H1 (cell line): ENCODE measurements at regions not wholly inside any gene's neighbourhood (a gene's known extent, or its start where the extent isn't known, plus 50 kb on each side); places are given as distances from the start of the nearest gene placed in this dataset.

Experiments
- CTCF ChIA-PET: fragments of 300-600 bp; sonication (Branson Sonifier 250); formaldehyde crosslinking; loops from one replicate; lab custom pipeline; 2021; ENCODE audit not compliant: partially characterized antibody; lab: Charles Lee
- POLR2A ChIA-PET: fragments of 300-600 bp; sonication (Branson Sonifier 250); formaldehyde crosslinking; loops from one replicate; lab custom pipeline; 2021; ENCODE audit warnings: inconsistent platforms; ENCODE audit not compliant: partially characterized antibody; lab: Charles Lee
- DNase-seq, 2 experiments: peaks; one replicate each; pipeline versions ENCODE4 v3.0.0 to v3.0.0-alpha.2; 2010 to 2022; ENCODE audit warnings: low spot score in 2 of 2, low read depth in 1 of 2, mixed read lengths in 1 of 2
- FAIRE-seq: peaks from 2 replicates; lab custom pipeline; 2011; peaks lifted over from hg19 to GRCh38; lab: Jason Lieb, UNC
- H2AFZ ChIP-seq: 2 replicates; pipeline ENCODE4 v1.8.1; 2012; ENCODE audit warnings: low read length, inconsistent platforms
- H2AK5ac ChIP-seq: 2 replicates; pipeline ENCODE4 v1.6.1; 2013; ENCODE audit warnings: low read depth, low read length
- H2BK120ac ChIP-seq: replicated peaks from 2 replicates; pipeline ENCODE3; 2013; ENCODE audit warnings: low read depth, low read length, inconsistent platforms
- H2BK12ac ChIP-seq: 2 replicates; pipeline ENCODE4 v1.6.1; 2013; ENCODE audit warnings: low read depth, low read length
- H2BK15ac ChIP-seq: 2 replicates; pipeline ENCODE4 v1.6.1; 2013; ENCODE audit warnings: low read length
- H2BK20ac ChIP-seq: 2 replicates; pipeline ENCODE4 v1.6.1; 2013; ENCODE audit warnings: low read length
- H2BK5ac ChIP-seq: 2 replicates; pipeline ENCODE4 v1.6.1; 2013; ENCODE audit warnings: low read depth, low read length
- H3K14ac ChIP-seq: 2 replicates; pipeline ENCODE4 v1.6.1; 2013; ENCODE audit warnings: inconsistent platforms; ENCODE audit not compliant: insufficient read length
- H3K18ac ChIP-seq: 2 replicates; pipeline ENCODE4 v1.6.1; 2013; ENCODE audit warnings: low read length; ENCODE audit errors: extremely low read depth
- H3K23ac ChIP-seq: 2 replicates; pipeline ENCODE4 v1.6.1; 2013; ENCODE audit warnings: inconsistent platforms; ENCODE audit not compliant: insufficient read length
- H3K23me2 ChIP-seq: 2 replicates; pipeline ENCODE4 v1.6.1; 2013; ENCODE audit warnings: low read depth, low read length
- H3K27ac ChIP-seq: 2 replicates; pipeline ENCODE4 v1.6.1; 2011; ENCODE audit warnings: low read depth, low read length, inconsistent platforms
- H3K27me3 ChIP-seq, 4 experiments: replicated peaks in 1 of 4; 1 replicate in 1 of 4; 2 replicates in 3 of 4; pipeline versions ENCODE4 v1.6.1 to v1.8.1; 2011 to 2013; ENCODE audit warnings: low read length in 3 of 4, mild to moderate bottlenecking in 3 of 4, inconsistent platforms in 2 of 4, mixed read lengths in 2 of 4, moderate library complexity in 1 of 4; ENCODE audit not compliant: control insufficient read depth in 3 of 4, insufficient read depth in 3 of 4; ENCODE audit errors: extremely low read depth in 1 of 4
- H3K36me3 ChIP-seq, 4 experiments: 2 replicates each; pipeline versions ENCODE4 v1.6.1 to v1.8.1; 2011 to 2013; ENCODE audit warnings: mild to moderate bottlenecking in 4 of 4, low read length in 3 of 4, moderate library complexity in 2 of 4, control low read depth in 1 of 4, inconsistent platforms in 1 of 4; ENCODE audit not compliant: insufficient read depth in 4 of 4, control insufficient read depth in 2 of 4
- H3K4ac ChIP-seq: replicated peaks from 2 replicates; pipeline ENCODE3; 2013; ENCODE audit warnings: low read length, low read depth, mixed read lengths, inconsistent platforms; ENCODE audit not compliant: insufficient read length
- H3K4me1 ChIP-seq, 4 experiments: replicated peaks in 1 of 4; 1 replicate in 1 of 4; 2 replicates in 3 of 4; pipeline versions ENCODE4 v1.6.1 to v1.8.1; 2011 to 2013; ENCODE audit warnings: low read length in 3 of 4, inconsistent platforms in 2 of 4, mixed read lengths in 1 of 4; ENCODE audit not compliant: insufficient read depth in 4 of 4, control insufficient read depth in 3 of 4
- H3K4me2 ChIP-seq, 2 experiments: 2 replicates each; pipeline versions ENCODE4 v1.6.1 to v1.8.1; 2011 to 2013; ENCODE audit warnings: low read depth in 2 of 2, low read length in 2 of 2, control low read depth in 1 of 2, inconsistent platforms in 1 of 2, mild to moderate bottlenecking in 1 of 2; ENCODE audit not compliant: insufficient read depth in 1 of 2
- H3K4me3 ChIP-seq, 4 experiments: fragments of 200-600, 300-600 bp in 1 of 4; sonication (generic), shearing (Covaris generic), sonication (Bioruptor Twin) in 1 of 4; 2 replicates each; pipeline versions ENCODE4 v1.5.1 to v1.8.1; 2011 to 2016; ENCODE audit warnings: low read length in 4 of 4, low read depth in 3 of 4, control low read depth in 2 of 4, inconsistent platforms in 2 of 4, mild to moderate bottlenecking in 2 of 4, mixed read lengths in 1 of 4, moderate library complexity in 1 of 4; ENCODE audit not compliant: insufficient read depth in 2 of 4; ENCODE audit errors: extremely low read depth in 1 of 4
- H3K56ac ChIP-seq: replicated peaks from 2 replicates; pipeline ENCODE3; 2013; ENCODE audit warnings: low read depth, mild to moderate bottlenecking, mixed read lengths, low read length, inconsistent platforms; ENCODE audit not compliant: insufficient read length
- H3K79me1 ChIP-seq: 2 replicates; pipeline ENCODE4 v1.6.1; 2013; ENCODE audit warnings: low read depth, low read length, control low read depth
- H3K79me2 ChIP-seq, 2 experiments: 2 replicates each; pipeline versions ENCODE4 v1.6.1 to v1.8.1; 2012 to 2013; ENCODE audit warnings: low read length in 2 of 2, mild to moderate bottlenecking in 2 of 2, inconsistent platforms in 1 of 2; ENCODE audit not compliant: insufficient read depth in 2 of 2, control insufficient read depth in 1 of 2
- H3K9ac ChIP-seq, 4 experiments: replicated peaks in 1 of 4; 1 replicate in 1 of 4; 2 replicates in 3 of 4; pipeline versions ENCODE4 v1.6.1 to v1.8.1; 2011 to 2013; ENCODE audit warnings: low read depth in 3 of 4, low read length in 3 of 4, control low read depth in 2 of 4, mild to moderate bottlenecking in 2 of 4, moderate library complexity in 2 of 4, inconsistent platforms in 1 of 4; ENCODE audit errors: extremely low read depth in 1 of 4
- H3K9me3 ChIP-seq, 2 experiments: 2 replicates each; pipeline versions ENCODE4 v1.6.1 to v1.8.1; 2012 to 2013; ENCODE audit warnings: mild to moderate bottlenecking in 2 of 2, moderate library complexity in 2 of 2, control low read depth in 1 of 2, inconsistent platforms in 1 of 2, low read depth in 1 of 2, low read length in 1 of 2, mixed read lengths in 1 of 2; ENCODE audit not compliant: insufficient read depth in 2 of 2
- H4K20me1 ChIP-seq, 2 experiments: replicated peaks in 1 of 2; 2 replicates each; pipeline versions ENCODE3 to v1.8.1; 2011 to 2013; ENCODE audit warnings: inconsistent platforms in 2 of 2, low read length in 2 of 2, mild to moderate bottlenecking in 1 of 2; ENCODE audit not compliant: insufficient read depth in 2 of 2, control insufficient read depth in 1 of 2
- H4K5ac ChIP-seq: 2 replicates; pipeline ENCODE4 v1.6.1; 2013; ENCODE audit warnings: low read length, low read depth, mixed read lengths, inconsistent platforms; ENCODE audit not compliant: insufficient read length
- H4K8ac ChIP-seq: 2 replicates; pipeline ENCODE4 v1.8.0; 2013; ENCODE audit warnings: mild to moderate bottlenecking, moderate library complexity, low read length, inconsistent platforms; ENCODE audit not compliant: insufficient read depth; ENCODE audit errors: extremely low read depth
- H4K91ac ChIP-seq: replicated peaks from 2 replicates; pipeline ENCODE3; 2013; ENCODE audit warnings: low read length, mixed read lengths, inconsistent platforms; ENCODE audit not compliant: insufficient read length
- CREB1 ChIP-seq: IDR thresholded peaks from 2 replicates; pipeline ENCODE4 v1.6.1; 2012; ENCODE audit warnings: inconsistent platforms
- CTBP2 ChIP-seq: IDR thresholded peaks from 2 replicates; pipeline ENCODE4 v1.7.0; 2011; ENCODE audit warnings: borderline replicate concordance, mild to moderate bottlenecking, moderate library complexity, mixed read lengths, low read length; ENCODE audit not compliant: insufficient read depth, insufficient read length
- EZH2 ChIP-seq: fragments of 200-600 bp; sonication (generic); IDR thresholded peaks from 2 replicates; pipeline ENCODE4 v1.7.1; 2012; ENCODE audit warnings: low read depth, mild to moderate bottlenecking, moderate library complexity, low read length, inconsistent platforms; ENCODE audit not compliant: severe bottlenecking
- POLR2A ChIP-seq, 2 experiments: IDR thresholded peaks; 1 replicate in 1 of 2; 2 replicates in 1 of 2; pipeline ENCODE4 v1.6.1; 2011; ENCODE audit warnings: low read depth in 2 of 2, low read length in 2 of 2, mild to moderate bottlenecking in 2 of 2; ENCODE audit errors: control extremely low read depth in 1 of 2
- RAD21 ChIP-seq, 2 experiments: IDR thresholded peaks in 1 of 2; conservative IDR thresholded peaks in 1 of 2; 2 replicates each; pipeline ENCODE4 v1.6.1; 2011; ENCODE audit warnings: low read depth in 2 of 2, low read length in 2 of 2, improper control_type of control experiment in 1 of 2, inconsistent platforms in 1 of 2, mild to moderate bottlenecking in 1 of 2, moderate library complexity in 1 of 2
- RNF2 ChIP-seq: fragments of 200-900, 300-1000 bp; sonication (generic); IDR thresholded peaks from 2 replicates; pipeline ENCODE4 v1.7.1; 2016; ENCODE audit warnings: borderline replicate concordance, low read depth, mild to moderate bottlenecking, antibody characterized with exemption, low read length; ENCODE audit not compliant: poor library complexity, severe bottlenecking; ENCODE audit errors: missing control alignments
- SP4 ChIP-seq: IDR thresholded peaks from 2 replicates; pipeline ENCODE4 v1.6.1; 2012; ENCODE audit warnings: low read length, inconsistent platforms
- ZNF274 ChIP-seq: IDR thresholded peaks from 2 replicates; pipeline ENCODE4 v1.7.0; 2012; ENCODE audit warnings: low read length, borderline replicate concordance; ENCODE audit errors: extremely low read depth
- WGBS, 2 experiments: shearing (Covaris generic) in 1 of 2; methylation state at CpG; one replicate each; pipeline versions ENCODE4 v1.1.6 to v1.1.7; 2013 to 2015; ENCODE audit warnings: low lambda C conversion rate in 2 of 2, mixed read lengths in 2 of 2, inconsistent platforms in 1 of 2, low coverage in 1 of 2, missing lambda C conversion rate in 1 of 2; ENCODE audit not compliant: insufficient replicate concordance in 2 of 2, insufficient coverage in 1 of 2, insufficient read length in 1 of 2; ENCODE audit errors: extremely low coverage in 1 of 2, missing lambda C conversion rate in 1 of 2; 5-methylcytosine and 5-hydroxymethylcytosine counted together

GRCh38 chr4:42345962-42346544, 51.2 kb upstream of the SHISA3 start:
- no peak for TF ChIP-seq ZNF274
- TF ChIP-seq CREB1 = no peak
- no peak for TF ChIP-seq RAD21 (IDR thresholded peaks at IDR 0.05 in 1 of 2, conservative IDR thresholded peaks at IDR 0.05 in 1 of 2; ENCODE audit: low read depth in 2 of 2, low read length in 2 of 2)
- no peak for TF ChIP-seq POLR2A (IDR thresholded peaks at IDR 0.05; ENCODE audit: control extremely low read depth in 1 of 2, low read depth in 2 of 2, low read length in 2 of 2)
- no peak for TF ChIP-seq RNF2
- TF ChIP-seq SP4 = no peak
- no peak for TF ChIP-seq EZH2
- no peak for TF ChIP-seq CTBP2
- H2BK5ac ChIP-seq = 0 out of 2 replicates have a peak overlapping the region, but pooled peaks have one; percentile 12
- FAIRE-seq = no peak
- no peak overlapping the region for H3K4ac ChIP-seq
- no peak overlapping the region for H2AFZ ChIP-seq
- no peak for DNase-seq
- H3K27ac ChIP-seq = no peak overlapping the region
- no peaks in the 10 kb centered on the region for H3K79me2 ChIP-seq
- no peak overlapping the region; the same call in 1 of the 2 replicates for H2BK20ac ChIP-seq
- no peak overlapping the region for H2BK15ac ChIP-seq
- peak overlapping the region; percentile 58 for H4K91ac ChIP-seq
- no peak overlapping the region; the same call in 1 of the 2 replicates for H2BK12ac ChIP-seq
- no peaks in the 10 kb centered on the region for H3K9me3 ChIP-seq
- no peaks in the 10 kb centered on the region for H3K27me3 ChIP-seq
- H3K36me3 ChIP-seq = no peaks in the 10 kb centered on the region
- H3K4me3 ChIP-seq = no peak overlapping the region
- CTCF ChIA-PET = interaction anchor here (1.0 to 1.8 kb wide), 6 partner anchors 10 to 174 kb away, joined by 3 to 7 read pairs (median 4); no protein-coding TSS in a partner anchor
- no peak overlapping the region for H3K4me2 ChIP-seq
- no peaks in the 10 kb centered on the region for H3K4me1 ChIP-seq
- H3K56ac ChIP-seq = no peak overlapping the region
- no peak overlapping the region for H3K23ac ChIP-seq
- H4K20me1 ChIP-seq = no peaks in the 10 kb centered on the region
- H2BK120ac ChIP-seq = no peak overlapping the region
- no peak overlapping the region for H4K5ac ChIP-seq
- no peak overlapping the region for H2AK5ac ChIP-seq
- H3K79me1 ChIP-seq = no peaks in the 10 kb centered on the region
- H3K14ac ChIP-seq = no peak overlapping the region
- no peak overlapping the region for H3K9ac ChIP-seq
- no peaks in the 10 kb centered on the region for H3K23me2 ChIP-seq
- H3K18ac ChIP-seq = no peak overlapping the region
- no peak overlapping the region for H4K8ac ChIP-seq
- WGBS, 2 experiments = 92% methylated on average over 23 of the region's 29 CpGs; no CpG with 5 or more reads in 1 of the 2 experiments
- POLR2A ChIA-PET = interaction anchor here (0.9 kb wide), 1 partner anchor 9 kb away, joined by 3 read pairs; no protein-coding TSS in a partner anchor
